SK-N-MC (cell line): ENCODE measurements at regions not wholly inside any gene's neighbourhood (a gene's known extent, or its start where the extent isn't known, plus 50 kb on each side); places are given as distances from the start of the nearest gene placed in this dataset.

Experiments
- DNase-seq: peaks from one replicate; pipeline ENCODE4 v3.0.0-alpha.2; 2011; ENCODE audit warnings: low read depth, low spot score
- H3K27ac ChIP-seq: fragments of 200-600 bp; sonication (generic); 2 replicates; pipeline ENCODE4 v1.5.1; 2016; ENCODE audit warnings: mixed run types
- H3K36me3 ChIP-seq: fragments of 200-600 bp; sonication (generic); 2 replicates; pipeline ENCODE4 v1.6.1; 2017; ENCODE audit warnings: antibody characterized with exemption, low read length, mixed read lengths; ENCODE audit not compliant: insufficient read depth
- H3K4me3 ChIP-seq: fragments of 200-600 bp; sonication (generic); 2 replicates; pipeline ENCODE4 v1.5.1; 2016
- H3K9ac ChIP-seq: fragments of 200-600 bp; sonication (generic); 2 replicates; pipeline ENCODE4 v1.8.0; 2017; ENCODE audit warnings: mixed run types, mixed read lengths; ENCODE audit not compliant: insufficient read length
- H3K9me3 ChIP-seq: fragments of 200-600 bp; sonication (generic); 2 replicates; pipeline ENCODE4 v1.6.1; 2017; ENCODE audit warnings: low read depth, mild to moderate bottlenecking, antibody characterized with exemption, low read length, moderate library complexity, mixed read lengths
- EZH2 ChIP-seq: fragments of 200-600 bp; sonication (generic); IDR thresholded peaks from one replicate; pipeline ENCODE4 v1.6.1; 2017; ENCODE audit warnings: antibody characterized with exemption
- FOXP2 ChIP-seq: optimal IDR thresholded peaks from 2 replicates; pipeline ENCODE3; 2011; ENCODE audit warnings: mild to moderate bottlenecking, moderate library complexity; ENCODE audit not compliant: insufficient read depth; ENCODE audit errors: extremely low read length, control extremely low read depth
- POLR2AphosphoS5 ChIP-seq: IDR thresholded peaks from 2 replicates; pipeline ENCODE4 v1.6.1; 2012; ENCODE audit warnings: mild to moderate bottlenecking, low read depth, low read length, borderline replicate concordance

GRCh38 chr16:9330095-9330494, 238.7 kb downstream of the HAPSTR1 start:
- Histone ChIP-seq H3K4me3 (no peak overlapping the region), H3K27ac (no peak overlapping the region), H3K36me3 (no peaks in the 10 kb centered on the region), H3K9me3 (no peaks in the 10 kb centered on the region), H3K9ac (no peak overlapping the region)
- no peak for DNase-seq
- TF ChIP-seq FOXP2, result no peak
- TF ChIP-seq EZH2, result no peak
- TF ChIP-seq POLR2AphosphoS5, result no peak

GRCh38 chr16:9331503-9331902, 240.1 kb downstream of the HAPSTR1 start:
- no peak overlapping the region for H3K27ac ChIP-seq
- no peak for DNase-seq
- TF ChIP-seq FOXP2 (no peak), EZH2 (no peak), POLR2AphosphoS5 (no peak)

GRCh38 chr16:9332574-9333148, 241.2 kb downstream of the HAPSTR1 start:
- TF ChIP-seq EZH2, result no peak
- no peak for TF ChIP-seq FOXP2
- TF ChIP-seq POLR2AphosphoS5, result no peak
- Histone ChIP-seq H3K9ac (no peak overlapping the region), H3K36me3 (no peaks in the 10 kb centered on the region), H3K9me3 (no peaks in the 10 kb centered on the region), H3K27ac (no peak overlapping the region), H3K4me3 (no peak overlapping the region)
- DNase-seq, result no peak

More at GRCh38 chr16:9331503-9331902, 240.1 kb downstream of the HAPSTR1 start:
- H3K36me3 ChIP-seq, result no peaks in the 10 kb centered on the region
- H3K9me3 ChIP-seq, result no peaks in the 10 kb centered on the region
- no peak overlapping the region for H3K4me3 ChIP-seq
- H3K9ac ChIP-seq, result no peak overlapping the region

- no peaks in the 10 kb centered on the region for H3K36me3 ChIP-seq
- H3K27ac ChIP-seq, result no peak overlapping the region
- DNase-seq, result no peak
- no peak for TF ChIP-seq EZH2
- no peak for TF ChIP-seq FOXP2
- TF ChIP-seq POLR2AphosphoS5, result no peak
- H3K9ac ChIP-seq, result no peak overlapping the region
- no peak overlapping the region for H3K4me3 ChIP-seq
- H3K9me3 ChIP-seq, result no peaks in the 10 kb centered on the region
These were observed 242.0 kb downstream of the HAPSTR1 start for GRCh38 chr16:9333469-9333868.

- Histone ChIP-seq H3K27ac (no peak overlapping the region), H3K9ac (no peak overlapping the region), H3K4me3 (no peak overlapping the region), H3K9me3 (no peaks in the 10 kb centered on the region), H3K36me3 (no peaks in the 10 kb centered on the region)
- TF ChIP-seq POLR2AphosphoS5 (no peak), EZH2 (no peak), FOXP2 (no peak)
- no peak for DNase-seq
These were observed 242.7 kb downstream of the HAPSTR1 start for GRCh38 chr16:9334103-9334502.

GRCh38 chr16:9337308-9338032, 246.0 kb downstream of the HAPSTR1 start:
- no peak overlapping the region for H3K9ac ChIP-seq
- H3K4me3 ChIP-seq, result no peak overlapping the region
- no peaks in the 10 kb centered on the region for H3K9me3 ChIP-seq
- DNase-seq, result no peak
- H3K27ac ChIP-seq, result no peak overlapping the region
- no peaks in the 10 kb centered on the region for H3K36me3 ChIP-seq
- TF ChIP-seq FOXP2 (no peak), POLR2AphosphoS5 (no peak), EZH2 (no peak)

- no peak overlapping the region for H3K27ac ChIP-seq
- H3K36me3 ChIP-seq, result no peaks in the 10 kb centered on the region
- H3K4me3 ChIP-seq, result no peak overlapping the region
- no peak for DNase-seq
- H3K9ac ChIP-seq, result no peak overlapping the region
- no peaks in the 10 kb centered on the region for H3K9me3 ChIP-seq
- TF ChIP-seq FOXP2 (no peak), POLR2AphosphoS5 (no peak), EZH2 (no peak)
These were observed 246.6 kb downstream of the HAPSTR1 start for GRCh38 chr16:9338068-9338467.

- no peak overlapping the region for H3K9ac ChIP-seq
- no peak for DNase-seq
- no peak overlapping the region for H3K4me3 ChIP-seq
- no peaks in the 10 kb centered on the region for H3K36me3 ChIP-seq
- no peak for TF ChIP-seq EZH2
- no peak for TF ChIP-seq FOXP2
- no peak for TF ChIP-seq POLR2AphosphoS5
- H3K9me3 ChIP-seq, result no peaks in the 10 kb centered on the region
- no peak overlapping the region for H3K27ac ChIP-seq
These were observed 247.1 kb downstream of the HAPSTR1 start for GRCh38 chr16:9338510-9338909.
